KMS-11 (cell line): ENCODE measurements at regions not wholly inside any gene's neighbourhood (a gene's known extent, or its start where the extent isn't known, plus 50 kb on each side); places are given as distances from the start of the nearest gene placed in this dataset.

ENCODE experiments used
- H2AFZ ChIP-seq: fragments of 200-600 bp; sonication (generic); 2 replicates; pipeline ENCODE4 v1.6.1; 2016; ENCODE audit warnings: antibody characterized with exemption, mixed run types, low read depth
- H3K27ac ChIP-seq: fragments of 200-600 bp; sonication (generic); 2 replicates; pipeline ENCODE4 v1.6.1; 2016; ENCODE audit warnings: mild to moderate bottlenecking, mixed run types
- H3K27me3 ChIP-seq: fragments of 200-600 bp; sonication (generic); 2 replicates; pipeline ENCODE4 v1.6.1; 2017; ENCODE audit warnings: mild to moderate bottlenecking, low read depth, mixed run types, moderate library complexity; ENCODE audit not compliant: insufficient read depth
- H3K36me3 ChIP-seq: fragments of 200-600 bp; sonication (generic); 2 replicates; pipeline ENCODE4 v1.6.1; 2017; ENCODE audit warnings: mild to moderate bottlenecking, mixed run types; ENCODE audit not compliant: insufficient read depth
- H3K4me1 ChIP-seq: fragments of 200-600 bp; sonication (generic); 2 replicates; pipeline ENCODE4 v1.6.1; 2016; ENCODE audit warnings: mild to moderate bottlenecking, low read depth, mixed run types; ENCODE audit not compliant: poor library complexity, severe bottlenecking
- H3K4me2 ChIP-seq: fragments of 200-600 bp; sonication (generic); 2 replicates; pipeline ENCODE4 v1.7.0; 2016; ENCODE audit warnings: mild to moderate bottlenecking, mixed run types
- H3K4me3 ChIP-seq: fragments of 200-600 bp; sonication (generic); IDR thresholded peaks from 2 replicates; pipeline ENCODE4 v1.6.1; 2017; ENCODE audit warnings: low read depth, low read length, mixed read lengths; ENCODE audit not compliant: insufficient read depth
- H3K79me2 ChIP-seq: fragments of 200-600 bp; sonication (generic); 2 replicates; pipeline ENCODE4 v1.6.1; 2016; ENCODE audit warnings: low read depth, mixed run types; ENCODE audit not compliant: insufficient read depth
- H3K9ac ChIP-seq: fragments of 200-600 bp; sonication (generic); 2 replicates; pipeline ENCODE4 v1.6.1; 2016; ENCODE audit warnings: mild to moderate bottlenecking, mixed run types
- H4K20me1 ChIP-seq: fragments of 200-600 bp; sonication (generic); 2 replicates; pipeline ENCODE4 v1.6.1; 2016; ENCODE audit warnings: mild to moderate bottlenecking, mixed run types; ENCODE audit not compliant: insufficient read depth
- TF ChIP-seq, protein P1 (sequence below): fragments of 200-600 bp; sonication (generic); conservative IDR thresholded peaks from 2 replicates; pipeline ENCODE4 v1.6.1; 2017; ENCODE audit warnings: low read depth, mild to moderate bottlenecking, antibody characterized with exemption, low read length, moderate library complexity, mixed read lengths

GRCh38 chr18:1952486-1952885, 618.8 kb downstream of the METTL4 start:
- H3K4me1 ChIP-seq, result no peaks in the 10 kb centered on the region
- no peaks in the 10 kb centered on the region for H3K27me3 ChIP-seq
- H3K79me2 ChIP-seq, result no peaks in the 10 kb centered on the region
- no peak overlapping the region for H3K9ac ChIP-seq
- TF ChIP-seq, protein P1, sequence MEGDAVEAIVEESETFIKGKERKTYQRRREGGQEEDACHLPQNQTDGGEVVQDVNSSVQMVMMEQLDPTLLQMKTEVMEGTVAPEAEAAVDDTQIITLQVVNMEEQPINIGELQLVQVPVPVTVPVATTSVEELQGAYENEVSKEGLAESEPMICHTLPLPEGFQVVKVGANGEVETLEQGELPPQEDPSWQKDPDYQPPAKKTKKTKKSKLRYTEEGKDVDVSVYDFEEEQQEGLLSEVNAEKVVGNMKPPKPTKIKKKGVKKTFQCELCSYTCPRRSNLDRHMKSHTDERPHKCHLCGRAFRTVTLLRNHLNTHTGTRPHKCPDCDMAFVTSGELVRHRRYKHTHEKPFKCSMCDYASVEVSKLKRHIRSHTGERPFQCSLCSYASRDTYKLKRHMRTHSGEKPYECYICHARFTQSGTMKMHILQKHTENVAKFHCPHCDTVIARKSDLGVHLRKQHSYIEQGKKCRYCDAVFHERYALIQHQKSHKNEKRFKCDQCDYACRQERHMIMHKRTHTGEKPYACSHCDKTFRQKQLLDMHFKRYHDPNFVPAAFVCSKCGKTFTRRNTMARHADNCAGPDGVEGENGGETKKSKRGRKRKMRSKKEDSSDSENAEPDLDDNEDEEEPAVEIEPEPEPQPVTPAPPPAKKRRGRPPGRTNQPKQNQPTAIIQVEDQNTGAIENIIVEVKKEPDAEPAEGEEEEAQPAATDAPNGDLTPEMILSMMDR, result no peak
- H3K27ac ChIP-seq, result no peak overlapping the region
- H3K4me3 ChIP-seq, result no peak overlapping the region
- H3K36me3 ChIP-seq, result no peaks in the 10 kb centered on the region
- no peak overlapping the region for H2AFZ ChIP-seq
- no peak overlapping the region for H3K4me2 ChIP-seq
- no peaks in the 10 kb centered on the region for H4K20me1 ChIP-seq

- H3K79me2 ChIP-seq, result no peaks in the 10 kb centered on the region
- H3K27me3 ChIP-seq, result no peaks in the 10 kb centered on the region
- no peaks in the 10 kb centered on the region for H4K20me1 ChIP-seq
- TF ChIP-seq, protein P1, result no peak
- H3K4me2 ChIP-seq, result no peak overlapping the region
- no peak overlapping the region for H3K27ac ChIP-seq
- no peaks in the 10 kb centered on the region for H3K36me3 ChIP-seq
- H3K4me1 ChIP-seq, result no peaks in the 10 kb centered on the region
- no peak overlapping the region for H3K4me3 ChIP-seq
- no peak overlapping the region for H3K9ac ChIP-seq
- no peak overlapping the region for H2AFZ ChIP-seq
These were observed 616.6 kb downstream of the METTL4 start for GRCh38 chr18:1954583-1955312.

DNA sequence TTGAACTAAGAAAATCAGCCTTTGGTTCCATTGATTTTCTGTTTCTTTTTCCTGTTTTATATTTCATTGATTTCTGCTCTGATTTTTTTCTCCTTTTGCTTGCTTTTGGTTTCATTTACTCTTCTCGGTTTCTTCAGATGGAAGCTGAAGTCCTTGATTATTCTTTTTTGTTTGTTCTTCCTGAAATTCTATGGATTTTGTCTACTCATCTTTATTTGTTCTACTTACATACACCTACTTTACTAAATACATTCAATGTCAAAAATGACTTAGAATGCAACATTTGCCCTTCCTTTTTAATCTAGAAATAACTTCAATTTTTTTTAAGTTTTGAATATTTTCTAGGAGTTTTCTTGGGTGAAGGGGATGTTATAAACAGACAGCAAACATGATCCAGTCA, 612.5 kb downstream of the METTL4 start:
- TF ChIP-seq, protein P1, result no peak
- Histone ChIP-seq H3K27me3 (no peaks in the 10 kb centered on the region), H3K27ac (no peak overlapping the region), H3K4me1 (no peaks in the 10 kb centered on the region), H4K20me1 (no peaks in the 10 kb centered on the region), H3K36me3 (no peaks in the 10 kb centered on the region), H3K9ac (no peak overlapping the region), H2AFZ (no peak overlapping the region), H3K4me3 (no peak overlapping the region), H3K4me2 (no peak overlapping the region), H3K79me2 (no peaks in the 10 kb centered on the region)

- Histone ChIP-seq H4K20me1 (no peaks in the 10 kb centered on the region), H3K9ac (no peak overlapping the region), H3K4me2 (no peak overlapping the region), H3K79me2 (no peaks in the 10 kb centered on the region), H2AFZ (no peak overlapping the region), H3K4me3 (no peak overlapping the region), H3K36me3 (no peaks in the 10 kb centered on the region), H3K27me3 (no peaks in the 10 kb centered on the region), H3K4me1 (no peaks in the 10 kb centered on the region), H3K27ac (no peak overlapping the region)
- TF ChIP-seq, protein P1, result no peak
These were observed 606.3 kb downstream of the METTL4 start for GRCh38 chr18:1965016-1965415.
